H9 (cell line): ENCODE measurements at regions not wholly inside any gene's neighbourhood (a gene's known extent, or its start where the extent isn't known, plus 50 kb on each side); places are given as distances from the start of the nearest gene placed in this dataset.

Experiments used
- DNase-seq: peaks from one replicate; pipeline ENCODE4 v3.0.0-alpha.2; 2017
- H2AFZ ChIP-seq: one replicate; pipeline ENCODE4 v1.6.1; 2013; ENCODE audit warnings: mild to moderate bottlenecking, low read length, control low read depth, moderate library complexity
- H2AK5ac ChIP-seq: 2 replicates; pipeline ENCODE4 v1.6.1; 2013; ENCODE audit warnings: low read length, control low read depth, mixed read lengths; ENCODE audit not compliant: insufficient read length
- H2BK120ac ChIP-seq: one replicate; pipeline ENCODE4 v1.6.1; 2013; ENCODE audit warnings: low read depth, mild to moderate bottlenecking, low read length, control low read depth, inconsistent platforms; ENCODE audit not compliant: poor library complexity, severe bottlenecking
- H2BK12ac ChIP-seq: 2 replicates; pipeline ENCODE4 v1.6.1; 2013; ENCODE audit warnings: low read length, control low read depth, mixed read lengths, low read depth; ENCODE audit not compliant: insufficient read length
- H2BK15ac ChIP-seq: 2 replicates; pipeline ENCODE4 v1.6.1; 2013; ENCODE audit warnings: low read depth, low read length, control low read depth
- H2BK20ac ChIP-seq: one replicate; pipeline ENCODE4 v1.6.1; 2013; ENCODE audit warnings: low read depth, mild to moderate bottlenecking, low read length, control low read depth, inconsistent platforms; ENCODE audit not compliant: poor library complexity, severe bottlenecking
- H2BK5ac ChIP-seq: 2 replicates; pipeline ENCODE4 v1.6.1; 2013; ENCODE audit warnings: low read length, control low read depth, mixed read lengths; ENCODE audit not compliant: insufficient read length
- H3K14ac ChIP-seq: 2 replicates; pipeline ENCODE4 v1.6.1; 2013; ENCODE audit warnings: low read length, control low read depth; ENCODE audit not compliant: insufficient read depth
- H3K18ac ChIP-seq: 2 replicates; pipeline ENCODE4 v1.6.1; 2013; ENCODE audit warnings: low read depth, mild to moderate bottlenecking, mixed read lengths, low read length, control low read depth; ENCODE audit not compliant: insufficient read length
- H3K23ac ChIP-seq: 2 replicates; pipeline ENCODE4 v1.6.1; 2013; ENCODE audit warnings: low read length, control low read depth, mixed read lengths, low read depth; ENCODE audit not compliant: insufficient read length
- H3K23me2 ChIP-seq: 2 replicates; pipeline ENCODE4 v1.6.1; 2013; ENCODE audit warnings: low read depth, mild to moderate bottlenecking, mixed read lengths, low read length, control low read depth; ENCODE audit not compliant: insufficient read length, poor library complexity, severe bottlenecking
- H3K27ac ChIP-seq: 2 replicates; pipeline ENCODE4 v1.5.1; 2013; ENCODE audit warnings: low read length, control low read depth, mixed read lengths, low read depth; ENCODE audit not compliant: insufficient read length
- H3K27me3 ChIP-seq: 2 replicates; pipeline ENCODE4 v1.6.1; 2013; ENCODE audit warnings: low read length, control low read depth, inconsistent platforms; ENCODE audit not compliant: insufficient read depth
- H3K4ac ChIP-seq: 2 replicates; pipeline ENCODE4 v1.6.1; 2013; ENCODE audit warnings: low read depth, mild to moderate bottlenecking, control low read depth, inconsistent platforms, low read length, moderate library complexity
- H3K4me1 ChIP-seq: 2 replicates; pipeline ENCODE4 v1.6.1; 2013; ENCODE audit warnings: low read length, control low read depth, inconsistent platforms; ENCODE audit not compliant: insufficient read depth
- H3K4me2 ChIP-seq: 2 replicates; pipeline ENCODE4 v1.6.1; 2013; ENCODE audit warnings: low read length, control low read depth, mixed read lengths; ENCODE audit not compliant: insufficient read length, insufficient read depth
- H3K56ac ChIP-seq: 2 replicates; pipeline ENCODE4 v1.6.1; 2013; ENCODE audit warnings: low read depth, mild to moderate bottlenecking, mixed read lengths, low read length, control low read depth; ENCODE audit not compliant: insufficient read length
- H3K79me1 ChIP-seq: 2 replicates; pipeline ENCODE4 v1.6.1; 2013; ENCODE audit warnings: low read depth, mild to moderate bottlenecking, moderate library complexity, low read length, control low read depth, inconsistent platforms; ENCODE audit not compliant: insufficient read depth, poor library complexity, severe bottlenecking
- H3K79me2 ChIP-seq: 2 replicates; pipeline ENCODE4 v1.6.1; 2013; ENCODE audit warnings: low read length, control low read depth, inconsistent platforms; ENCODE audit not compliant: insufficient read depth
- H3K9ac ChIP-seq: 2 replicates; pipeline ENCODE4 v1.6.1; 2013; ENCODE audit warnings: low read length, control low read depth, mixed read lengths; ENCODE audit not compliant: insufficient read length; ENCODE audit errors: extremely low read depth
- H3K9me3 ChIP-seq: one replicate; pipeline ENCODE4 v1.6.1; 2013; ENCODE audit warnings: low read depth, low read length, inconsistent platforms; ENCODE audit not compliant: control insufficient read depth
- H3T11ph ChIP-seq: one replicate; pipeline ENCODE4 v1.6.1; 2013; ENCODE audit warnings: mild to moderate bottlenecking, low read length, control low read depth, inconsistent platforms
- H4K20me1 ChIP-seq: one replicate; pipeline ENCODE4 v1.6.1; 2013; ENCODE audit not compliant: control insufficient read depth, insufficient read length, insufficient read depth
- H4K5ac ChIP-seq: 2 replicates; pipeline ENCODE4 v1.6.1; 2013; ENCODE audit warnings: low read depth, mild to moderate bottlenecking, mixed read lengths, low read length, control low read depth; ENCODE audit not compliant: insufficient read length
- H4K8ac ChIP-seq: replicated peaks from 2 replicates; pipeline ENCODE4 v1.6.1; 2013; ENCODE audit warnings: low read length, control low read depth, mixed read lengths, low read depth; ENCODE audit not compliant: insufficient read length
- H4K91ac ChIP-seq: 2 replicates; pipeline ENCODE4 v1.6.1; 2013; ENCODE audit warnings: low read depth, mild to moderate bottlenecking, moderate library complexity, mixed read lengths, low read length, control low read depth; ENCODE audit not compliant: insufficient read length
- H3K27ac Mint-ChIP-seq, 3 experiments: 2 replicates in 2 of 3; 3 replicates in 1 of 3; pipeline ENCODE4 v1.8.0; 2020 to 2021; ENCODE audit warnings: mixed read lengths in 3 of 3, mild to moderate bottlenecking in 1 of 3, moderate library complexity in 1 of 3
- H3K27me3 Mint-ChIP-seq: 2 replicates; pipeline ENCODE4 v1.8.0; 2021; ENCODE audit warnings: low read depth, mild to moderate bottlenecking, moderate library complexity, mixed read lengths
- H3K36me3 Mint-ChIP-seq, 3 experiments: 2 replicates in 2 of 3; 3 replicates in 1 of 3; pipeline ENCODE4 v1.8.0; 2020 to 2021; ENCODE audit warnings: low read depth in 3 of 3, mixed read lengths in 3 of 3; ENCODE audit not compliant: insufficient read depth in 1 of 3
- H3K4me1 Mint-ChIP-seq, 2 experiments: 2 replicates each; pipeline ENCODE4 v1.8.0; 2020; ENCODE audit warnings: mixed read lengths in 2 of 2
- H3K4me3 Mint-ChIP-seq, 2 experiments: 2 replicates in 1 of 2; 3 replicates in 1 of 2; pipeline ENCODE4 v1.8.0; 2020 to 2021; ENCODE audit warnings: mild to moderate bottlenecking in 2 of 2, mixed read lengths in 2 of 2, moderate library complexity in 1 of 2
- H3K9me3 Mint-ChIP-seq, 2 experiments: 2 replicates in 1 of 2; 3 replicates in 1 of 2; pipeline ENCODE4 v1.8.0; 2020; ENCODE audit warnings: mild to moderate bottlenecking in 2 of 2, mixed read lengths in 2 of 2, moderate library complexity in 1 of 2
- WGBS: extraction: QIAGEN DNeasy Blood & Tissue Kit; methylation state at CpG from one replicate; pipeline ENCODE4 v1.1.7; 2013; ENCODE audit warnings: missing lambda C conversion rate, low lambda C conversion rate, mixed read lengths; ENCODE audit not compliant: insufficient read length; ENCODE audit errors: extremely low coverage; 5-methylcytosine and 5-hydroxymethylcytosine counted together
- TF ChIP-seq, protein P1 (sequence below): fragments of 200-600 bp; sonication (generic); conservative IDR thresholded peaks from 3 replicates; pipeline ENCODE4 v1.8.0; 2021; ENCODE audit warnings: antibody characterized with exemption, mild to moderate bottlenecking

GRCh38 chr6:50451826-50452400, 261.4 kb upstream of the TFAP2D start:
- no peak for DNase-seq
- Histone ChIP-seq H2BK5ac (no peak overlapping the region), H3K23me2 (no peaks in the 10 kb centered on the region), H2BK12ac (no peak overlapping the region), H4K20me1 (no peaks in the 10 kb centered on the region), H2BK15ac (no peak overlapping the region), H3K79me2 (no peaks in the 10 kb centered on the region), H4K91ac (no peak overlapping the region), H3K27me3 (no peaks in the 10 kb centered on the region), H2BK120ac (no peak overlapping the region), H3K9me3 (no peaks in the 10 kb centered on the region), H3K56ac (no peak overlapping the region), H3K4me1 (no peaks in the 10 kb centered on the region; the same call in 1 of the 2 replicates), H3K23ac (no peak overlapping the region), H3K14ac (no peak overlapping the region), H3K4ac (no peak overlapping the region), H3K27ac (no peak overlapping the region), H3K9ac (no peak overlapping the region), H3K79me1 (no peaks in the 10 kb centered on the region), H2BK20ac (no peak overlapping the region), H2AFZ (no peak overlapping the region), H4K8ac (no peak overlapping the region), H2AK5ac (no peak overlapping the region), H3T11ph (no peak overlapping the region), H3K4me2 (no peak overlapping the region), H4K5ac (no peak overlapping the region), H3K18ac (no peak overlapping the region)
- Mint-ChIP-seq H3K27me3 (no peaks in the 10 kb centered on the region), H3K4me1 (peaks cover under 1% of the 10 kb centered on the region in 2 experiments; a peak in 3 of 4 replicates), H3K27ac (no peak overlapping the region), H3K4me3 (no peak overlapping the region), H3K9me3 (no peaks in the 10 kb centered on the region), H3K36me3 (no peaks in the 10 kb centered on the region)
- TF ChIP-seq, protein P1, sequence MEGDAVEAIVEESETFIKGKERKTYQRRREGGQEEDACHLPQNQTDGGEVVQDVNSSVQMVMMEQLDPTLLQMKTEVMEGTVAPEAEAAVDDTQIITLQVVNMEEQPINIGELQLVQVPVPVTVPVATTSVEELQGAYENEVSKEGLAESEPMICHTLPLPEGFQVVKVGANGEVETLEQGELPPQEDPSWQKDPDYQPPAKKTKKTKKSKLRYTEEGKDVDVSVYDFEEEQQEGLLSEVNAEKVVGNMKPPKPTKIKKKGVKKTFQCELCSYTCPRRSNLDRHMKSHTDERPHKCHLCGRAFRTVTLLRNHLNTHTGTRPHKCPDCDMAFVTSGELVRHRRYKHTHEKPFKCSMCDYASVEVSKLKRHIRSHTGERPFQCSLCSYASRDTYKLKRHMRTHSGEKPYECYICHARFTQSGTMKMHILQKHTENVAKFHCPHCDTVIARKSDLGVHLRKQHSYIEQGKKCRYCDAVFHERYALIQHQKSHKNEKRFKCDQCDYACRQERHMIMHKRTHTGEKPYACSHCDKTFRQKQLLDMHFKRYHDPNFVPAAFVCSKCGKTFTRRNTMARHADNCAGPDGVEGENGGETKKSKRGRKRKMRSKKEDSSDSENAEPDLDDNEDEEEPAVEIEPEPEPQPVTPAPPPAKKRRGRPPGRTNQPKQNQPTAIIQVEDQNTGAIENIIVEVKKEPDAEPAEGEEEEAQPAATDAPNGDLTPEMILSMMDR = no peak
- WGBS = no CpG with 5 or more reads among the region's 4 CpGs
